Gastrocnemius medialis (tissue), 4 donors: ENCODE measurements at regions not wholly inside any gene's neighbourhood (a gene's known extent, or its start where the extent isn't known, plus 50 kb on each side); places are given as distances from the start of the nearest gene placed in this dataset.
A peak's percentile ranks its signal among the peaks of the same experiment; 100 is the strongest.

Experiments used
- ATAC-seq, 2 donors: fragments of 150-250 bp; one replicate each; pipeline ENCODE4 v1.9.1; 2016
- DNase-seq, 2 donors: peaks; one replicate each; pipeline ENCODE4 v3.0.0-alpha.2; 2019
- H3K27ac ChIP-seq, 4 donors: fragments of 200-600 bp; sonication (generic); 1 replicate in 1 of 4; 2 replicates in 3 of 4; pipeline ENCODE4 v1.5.1; 2016 to 2018; ENCODE audit warnings: mild to moderate bottlenecking in 2 of 4, moderate library complexity in 1 of 4
- H3K27me3 ChIP-seq, 3 donors: fragments of 200-600 bp; sonication (generic) in 2 of 3; 1 replicate in 1 of 3; 2 replicates in 2 of 3; pipeline versions ENCODE4 v1.5.1 to v1.6.0; 2016 to 2019; ENCODE audit warnings: mild to moderate bottlenecking in 1 of 3, moderate library complexity in 1 of 3
- H3K36me3 ChIP-seq, 2 donors: fragments of 200-600 bp; sonication (generic) in 1 of 2; one replicate each; pipeline ENCODE4 v1.5.1; 2017 to 2018
- H3K4me1 ChIP-seq, 2 donors: fragments of 200-600 bp; sonication (generic) in 1 of 2; one replicate each; pipeline ENCODE4 v1.5.1; 2016 to 2017; ENCODE audit warnings: mild to moderate bottlenecking in 2 of 2
- H3K4me3 ChIP-seq, 4 donors: fragments of 200-600 bp; sonication (generic) in 3 of 4; 1 replicate in 1 of 4; 2 replicates in 3 of 4; pipeline ENCODE4 v1.5.1; 2016 to 2019; ENCODE audit warnings: mild to moderate bottlenecking in 2 of 4
- H3K9me3 ChIP-seq, 3 donors: fragments of 200-600 bp; sonication (generic) in 2 of 3; 1 replicate in 1 of 3; 2 replicates in 2 of 3; pipeline ENCODE4 v1.5.1; 2016 to 2019
- CTCF ChIP-seq, 5 experiments: fragments of 450-650 bp in 3 of 5; fragments of 200-600 bp in 2 of 5; sonication (generic) in 2 of 5; IDR thresholded peaks in 4 of 5; conservative IDR thresholded peaks in 1 of 5; 1 replicate in 4 of 5; 2 replicates in 1 of 5; pipeline ENCODE4 v1.5.1; 2016 to 2019; ENCODE audit warnings: antibody characterized with exemption in 5 of 5, mild to moderate bottlenecking in 3 of 5, moderate library complexity in 3 of 5
- POLR2A ChIP-seq, 2 donors: fragments of 450-650 bp; IDR thresholded peaks; one replicate each; pipeline ENCODE4 v1.6.1; 2017; ENCODE audit warnings: antibody characterized with exemption in 2 of 2, mild to moderate bottlenecking in 2 of 2, moderate library complexity in 2 of 2
- in situ Hi-C, 4 donors: fragments of 200-750 bp; cut with MboI; loops; one replicate each; pipeline versions ENCODE4 v1.15.0 to v1.8.0; 2017; ENCODE audit warnings: low sequenced_read_pairs in 4 of 4
- intact Hi-C: fragments of 100-400 bp; cut with DNase I; formaldehyde crosslinking; loops from one replicate; pipeline ENCODE4 v1.15.1; 2023; ENCODE audit warnings: low total_unique reads

GRCh38 chr9:108290839-108291585 lies 564.8 kb downstream of the ACTL7B start:
- intact Hi-C loops: no loop called here
- in situ Hi-C loops: no loop called here
- no peak for ATAC-seq

GRCh38 chr9:108286638-108287206 lies 569.1 kb downstream of the ACTL7B start:
- Histone ChIP-seq H3K36me3 (no peaks in the 10 kb centered on the region), H3K27ac (no peak overlapping the region), H3K4me3 (no peak overlapping the region), H3K27me3 (no peaks in the 10 kb centered on the region), H3K9me3 (no peaks in the 10 kb centered on the region), H3K4me1 (no peaks in the 10 kb centered on the region)
- intact Hi-C loops (no loop called here), in situ Hi-C loops (no loop called here)
- DNase-seq: no peak
- TF ChIP-seq CTCF (IDR thresholded peaks at IDR 0.05 in 4 of 5, conservative IDR thresholded peaks at IDR 0.05 in 1 of 5): no peak
- no peak for TF ChIP-seq POLR2A (IDR thresholded peaks at IDR 0.05)
- ATAC-seq: no peak

More at GRCh38 chr9:108290839-108291585, 564.8 kb downstream of the ACTL7B start:
- no peak for TF ChIP-seq POLR2A (IDR thresholded peaks at IDR 0.05)
- TF ChIP-seq CTCF (IDR thresholded peaks at IDR 0.05 in 4 of 5, conservative IDR thresholded peaks at IDR 0.05 in 1 of 5): no peak
- Histone ChIP-seq H3K27me3 (no peaks in the 10 kb centered on the region), H3K4me1 (no peaks in the 10 kb centered on the region), H3K9me3 (no peaks in the 10 kb centered on the region), H3K36me3 (no peaks in the 10 kb centered on the region), H3K4me3 (no peak overlapping the region), H3K27ac (no peak overlapping the region)
- no peak for DNase-seq

- H3K27ac ChIP-seq: no peak overlapping the region
- in situ Hi-C loops: no loop called here
- no peak for TF ChIP-seq CTCF (IDR thresholded peaks at IDR 0.05 in 4 of 5, conservative IDR thresholded peaks at IDR 0.05 in 1 of 5)
- TF ChIP-seq POLR2A (IDR thresholded peaks at IDR 0.05): no peak
- DNase-seq (no peak), ATAC-seq (no peak)
- no peaks in the 10 kb centered on the region for H3K9me3 ChIP-seq
- no peaks in the 10 kb centered on the region for H3K36me3 ChIP-seq
- H3K27me3 ChIP-seq: no peaks in the 10 kb centered on the region
- intact Hi-C loops: no loop called here
- no peak overlapping the region for H3K4me3 ChIP-seq
- no peaks in the 10 kb centered on the region for H3K4me1 ChIP-seq
Measured at GRCh38 chr9:108283696-108284095, 572.1 kb downstream of the ACTL7B start.

GRCh38 chr9:108282872-108283271 lies 572.9 kb downstream of the ACTL7B start:
- intact Hi-C loops (no loop called here), in situ Hi-C loops (no loop called here)
- Histone ChIP-seq H3K4me3 (no peak overlapping the region), H3K9me3 (no peaks in the 10 kb centered on the region), H3K36me3 (no peaks in the 10 kb centered on the region), H3K27ac (no peak overlapping the region), H3K27me3 (no peaks in the 10 kb centered on the region), H3K4me1 (no peaks in the 10 kb centered on the region)
- ATAC-seq (no peak), DNase-seq (no peak)
- TF ChIP-seq CTCF (IDR thresholded peaks at IDR 0.05 in 4 of 5, conservative IDR thresholded peaks at IDR 0.05 in 1 of 5) (peak in 1 of 5 experiments; percentile 24), POLR2A (IDR thresholded peaks at IDR 0.05) (no peak)
